AG09309 (cell line): ENCODE measurements at regions not wholly inside any gene's neighbourhood (a gene's known extent, or its start where the extent isn't known, plus 50 kb on each side); places are given as distances from the start of the nearest gene placed in this dataset.

ENCODE experiments used
- DNase-seq: peaks from one replicate; pipeline ENCODE4 v3.0.0-alpha.2; 2010; ENCODE audit warnings: low read depth
- H3K4me3 ChIP-seq: 2 replicates; pipeline ENCODE4 v1.5.1; 2011; ENCODE audit warnings: mild to moderate bottlenecking, low read depth, low read length, moderate library complexity; ENCODE audit not compliant: control insufficient read depth
- CTCF ChIP-seq: IDR thresholded peaks from 2 replicates; pipeline ENCODE4 v1.5.1; 2011; ENCODE audit warnings: mild to moderate bottlenecking, low read depth, low read length, inconsistent platforms; ENCODE audit not compliant: insufficient read depth, control insufficient read depth; ENCODE audit errors: missing control alignments

DNA sequence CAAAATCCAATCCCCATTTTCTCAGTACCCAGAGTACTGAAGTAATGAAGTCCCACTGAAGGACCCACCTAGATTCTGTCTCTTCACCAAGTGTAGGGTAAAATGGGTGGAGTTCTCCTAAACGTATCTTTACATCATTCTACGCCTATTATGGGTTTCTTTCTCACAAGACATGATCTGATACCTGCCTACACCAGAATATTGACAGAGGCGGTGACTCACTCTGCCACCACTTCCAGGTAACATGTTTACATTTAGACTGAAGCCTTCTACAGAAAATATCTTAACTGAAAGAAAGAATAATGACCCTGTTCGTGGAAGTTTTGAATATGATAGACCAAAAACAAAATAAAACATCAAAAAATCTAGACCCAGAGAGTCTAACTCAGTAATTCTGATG, 89.8 kb downstream of the BTG1 start:
- TF ChIP-seq CTCF: no peak
- H3K4me3 ChIP-seq: no peak overlapping the region
- no peak for DNase-seq

GRCh38 chr12:92051441-92051840, 94.2 kb downstream of the BTG1 start:
- no peak overlapping the region for H3K4me3 ChIP-seq
- DNase-seq: no peak
- TF ChIP-seq CTCF: no peak

GRCh38 chr12:92049403-92049802, 96.2 kb downstream of the BTG1 start:
- no peak overlapping the region for H3K4me3 ChIP-seq
- no peak for TF ChIP-seq CTCF
- no peak for DNase-seq

GRCh38 chr12:92047393-92047826, 98.2 kb downstream of the BTG1 start:
- no peak for DNase-seq
- no peak for TF ChIP-seq CTCF
- H3K4me3 ChIP-seq: no peak overlapping the region

DNA sequence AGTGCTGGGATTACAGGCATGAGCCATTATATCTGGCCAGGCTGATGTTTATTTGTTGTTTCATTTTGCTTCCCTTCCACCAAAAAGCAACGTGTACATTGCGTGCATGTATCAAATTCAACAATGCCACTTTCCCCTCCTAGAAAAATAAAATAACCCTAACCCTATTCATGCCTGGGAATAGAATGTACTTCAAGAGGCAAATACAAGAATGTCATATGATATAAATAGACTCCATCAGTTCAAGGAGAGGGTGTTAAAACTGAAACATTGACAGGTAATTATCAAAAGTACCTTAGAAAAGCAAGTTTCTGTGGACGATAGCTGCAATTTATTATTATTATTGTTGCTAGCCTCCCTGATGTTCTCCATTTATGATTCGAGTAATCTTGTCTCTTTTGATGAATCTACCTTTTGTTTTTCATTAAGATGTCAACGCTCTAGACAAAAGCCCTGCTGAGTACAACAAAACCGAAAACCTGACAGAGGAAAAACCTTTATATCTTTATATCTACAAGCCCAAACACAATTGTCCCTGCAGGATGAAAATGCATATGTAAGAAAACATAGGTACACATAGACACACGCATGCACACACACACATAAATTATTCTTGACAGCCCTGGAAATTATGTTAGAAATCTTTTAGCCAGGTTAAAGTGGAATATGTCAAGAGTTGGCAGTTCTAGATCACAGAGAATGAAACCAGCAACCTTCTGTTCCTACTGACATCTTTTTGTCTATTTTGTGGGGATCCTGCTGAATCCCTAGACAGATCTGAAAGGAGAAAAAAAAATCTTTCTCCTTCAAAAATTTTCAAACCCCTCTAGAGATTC, 98.9 kb downstream of the BTG1 start:
- H3K4me3 ChIP-seq: no peak overlapping the region
- no peak for TF ChIP-seq CTCF
- no peak for DNase-seq

GRCh38 chr12:92045852-92046251, 99.8 kb downstream of the BTG1 start:
- DNase-seq: no peak
- TF ChIP-seq CTCF: no peak
- H3K4me3 ChIP-seq: no peak overlapping the region

DNA sequence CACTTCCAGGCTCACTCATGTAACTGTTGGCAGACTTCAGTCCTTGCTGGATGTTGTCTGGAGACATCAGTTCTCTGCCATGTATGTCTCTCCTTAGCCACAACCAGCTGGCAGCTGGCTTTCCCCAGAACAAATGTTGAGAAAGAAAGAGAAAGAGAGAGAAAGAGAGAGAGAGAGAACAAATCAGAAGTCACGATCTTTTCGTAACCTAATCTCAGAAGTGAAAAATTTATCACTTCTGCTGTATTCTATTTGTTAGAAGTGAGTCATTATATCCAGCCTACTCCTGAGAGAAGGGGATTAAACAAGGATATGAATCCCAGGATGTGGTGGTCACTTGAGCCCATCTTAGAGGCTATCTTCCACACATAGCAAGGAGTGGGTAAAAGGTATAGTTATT, 101.2 kb downstream of the BTG1 start:
- no peak for TF ChIP-seq CTCF
- no peak overlapping the region for H3K4me3 ChIP-seq
- no peak for DNase-seq
